HG02970 (cell line): ENCODE measurements at regions not wholly inside any gene's neighbourhood (a gene's known extent, or its start where the extent isn't known, plus 50 kb on each side); places are given as distances from the start of the nearest gene placed in this dataset.

Source experiments
- ATAC-seq: cut with Tn5 transposase; IDR thresholded peaks from one replicate; pipeline ENCODE4 v1.9.1; 2021; ENCODE audit warnings: mild to moderate bottlenecking, moderate library complexity, moderate number of reproducible peaks; ENCODE audit not compliant: unreplicated experiment, low FRiP score

GRCh38 chr12:25816637-25817036 is 141.8 kb upstream of the RASSF8 start:
- no peak for ATAC-seq

GRCh38 chr12:25817166-25817565 is 141.3 kb upstream of the RASSF8 start:
- no peak for ATAC-seq

GRCh38 chr12:25818596-25819390 is 139.7 kb upstream of the RASSF8 start:
- no peak for ATAC-seq

GRCh38 chr12:25819691-25820090 is 138.8 kb upstream of the RASSF8 start:
- ATAC-seq: no peak

GRCh38 chr12:25822281-25822680 is 136.2 kb upstream of the RASSF8 start:
- no peak for ATAC-seq

GRCh38 chr12:25824734-25825133 is 133.7 kb upstream of the RASSF8 start:
- no peak for ATAC-seq

- no peak for ATAC-seq
These were observed 133.0 kb upstream of the RASSF8 start for GRCh38 chr12:25825446-25825845.

- ATAC-seq: no peak
These were observed 131.3 kb upstream of the RASSF8 start for GRCh38 chr12:25827141-25827540.

GRCh38 chr12:25827747-25828146 is 130.7 kb upstream of the RASSF8 start:
- ATAC-seq: no peak

GRCh38 chr12:25828188-25828587 is 130.3 kb upstream of the RASSF8 start:
- no peak for ATAC-seq

GRCh38 chr12:25829192-25829591 is 129.3 kb upstream of the RASSF8 start:
- ATAC-seq: no peak

- no peak for ATAC-seq
These were observed 128.0 kb upstream of the RASSF8 start for GRCh38 chr12:25830456-25830855.

- no peak for ATAC-seq
These were observed 124.8 kb upstream of the RASSF8 start for GRCh38 chr12:25833657-25834056.

- no peak for ATAC-seq
These were observed 123.1 kb upstream of the RASSF8 start for GRCh38 chr12:25835385-25835784.

GRCh38 chr12:25838007-25838406 is 120.5 kb upstream of the RASSF8 start:
- no peak for ATAC-seq

GRCh38 chr12:25839470-25839869 is 119.0 kb upstream of the RASSF8 start:
- no peak for ATAC-seq

GRCh38 chr12:25840678-25841465 is 117.6 kb upstream of the RASSF8 start:
- ATAC-seq: no peak

GRCh38 chr12:25842254-25842653 is 116.2 kb upstream of the RASSF8 start:
- ATAC-seq: no peak

- ATAC-seq: no peak
These were observed 114.5 kb upstream of the RASSF8 start for GRCh38 chr12:25843976-25844375.

GRCh38 chr12:25845415-25845814 is 113.1 kb upstream of the RASSF8 start:
- no peak for ATAC-seq

- ATAC-seq: no peak
These were observed 105.7 kb upstream of the RASSF8 start for GRCh38 chr12:25852792-25853191.
